HG02884 (cell line): ENCODE measurements at regions not wholly inside any gene's neighbourhood (a gene's known extent, or its start where the extent isn't known, plus 50 kb on each side); places are given as distances from the start of the nearest gene placed in this dataset.
"Not testable (repeated sequence)": the region's sequence is repeated elsewhere in the genome, so short reads cannot be mapped to it uniquely, and the experiment has no call there.

Experiments
- ATAC-seq: cut with Tn5 transposase; IDR thresholded peaks from one replicate; pipeline ENCODE4 v1.9.1; 2021; ENCODE audit warnings: mild to moderate bottlenecking, moderate library complexity; ENCODE audit not compliant: unreplicated experiment

GRCh38 chr6:154596701-154597100 is 86.2 kb upstream of the CNKSR3 start:
- ATAC-seq, result no peak

DNA sequence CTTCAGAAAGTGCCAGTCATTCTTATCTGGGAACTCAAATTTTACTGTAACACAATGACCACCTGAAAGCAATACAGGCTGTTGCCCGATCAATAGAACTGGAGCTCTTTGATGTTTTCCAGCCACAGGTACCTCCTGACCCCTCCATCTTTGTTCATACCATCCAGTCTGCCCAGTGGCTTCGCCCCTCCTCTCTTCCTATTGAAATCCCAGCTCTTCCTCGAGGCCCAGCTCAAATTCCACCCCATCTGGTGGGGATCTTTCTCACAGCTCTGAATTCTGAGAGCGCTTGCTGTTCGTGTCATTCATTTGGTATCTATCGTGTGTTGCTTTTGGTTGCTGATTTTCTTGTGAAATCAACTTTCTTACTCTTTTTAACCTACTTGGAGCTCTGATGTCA is 87.9 kb upstream of the CNKSR3 start:
- no peak for ATAC-seq

- ATAC-seq, result no peak
These were observed 91.8 kb upstream of the CNKSR3 start for GRCh38 chr6:154602296-154602695.

DNA sequence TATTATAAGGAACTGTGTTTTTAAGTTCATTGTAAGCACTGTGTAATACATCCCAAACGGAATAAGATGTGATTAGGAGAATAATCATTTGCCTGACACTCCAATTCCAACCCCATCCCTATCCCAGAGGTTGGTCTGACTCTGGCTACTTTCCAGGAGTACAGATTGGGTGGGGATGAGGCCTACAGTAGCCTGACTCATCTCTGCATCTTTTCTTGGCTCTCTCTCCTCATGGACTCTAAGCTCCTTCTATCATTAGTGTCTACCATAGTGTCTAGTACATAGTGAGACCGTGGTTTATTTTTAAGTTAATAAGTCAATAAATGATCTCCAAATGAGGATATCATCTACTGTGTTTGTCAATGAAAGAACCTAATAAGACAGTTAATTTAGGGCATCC is 92.2 kb upstream of the CNKSR3 start:
- ATAC-seq, result no peak

- ATAC-seq, result no peak
These were observed 93.6 kb upstream of the CNKSR3 start for GRCh38 chr6:154604119-154604518.

GRCh38 chr6:154605178-154605881 is 94.8 kb upstream of the CNKSR3 start:
- peak; percentile 51 for ATAC-seq

GRCh38 chr6:154605882-154606370 is 95.4 kb upstream of the CNKSR3 start:
- ATAC-seq, result no peak

- ATAC-seq, result peak; percentile 71
These were observed 96.0 kb upstream of the CNKSR3 start for GRCh38 chr6:154606457-154606856.

GRCh38 chr6:154606860-154607259 is 96.4 kb upstream of the CNKSR3 start:
- no peak for ATAC-seq

DNA sequence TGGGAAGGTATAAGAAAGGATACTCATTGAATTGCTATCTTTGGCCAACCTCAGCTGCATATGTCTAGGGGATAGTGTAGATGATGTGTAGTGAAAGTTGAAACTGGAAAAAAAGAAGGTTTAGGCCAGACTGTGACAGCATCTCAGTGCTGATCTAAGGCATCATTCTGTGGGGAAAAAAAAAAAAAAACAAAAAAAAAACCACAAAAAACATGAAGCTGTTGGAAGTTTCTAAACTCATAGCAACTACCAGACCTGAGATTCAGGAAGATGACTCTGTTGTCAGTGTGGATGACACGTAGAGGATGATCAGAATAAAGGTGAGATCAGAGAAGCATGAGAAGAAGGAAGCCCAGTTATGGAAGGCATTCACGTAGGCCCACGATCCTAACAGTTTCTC is 100.8 kb upstream of the CNKSR3 start:
- peak; percentile 37 for ATAC-seq

GRCh38 chr6:154611847-154612246 is 101.4 kb upstream of the CNKSR3 start:
- ATAC-seq, result no peak

GRCh38 chr6:154613137-154613676 is 102.7 kb upstream of the CNKSR3 start:
- ATAC-seq, result no peak

- ATAC-seq, result no peak
These were observed 103.6 kb upstream of the CNKSR3 start for GRCh38 chr6:154614101-154614500.

DNA sequence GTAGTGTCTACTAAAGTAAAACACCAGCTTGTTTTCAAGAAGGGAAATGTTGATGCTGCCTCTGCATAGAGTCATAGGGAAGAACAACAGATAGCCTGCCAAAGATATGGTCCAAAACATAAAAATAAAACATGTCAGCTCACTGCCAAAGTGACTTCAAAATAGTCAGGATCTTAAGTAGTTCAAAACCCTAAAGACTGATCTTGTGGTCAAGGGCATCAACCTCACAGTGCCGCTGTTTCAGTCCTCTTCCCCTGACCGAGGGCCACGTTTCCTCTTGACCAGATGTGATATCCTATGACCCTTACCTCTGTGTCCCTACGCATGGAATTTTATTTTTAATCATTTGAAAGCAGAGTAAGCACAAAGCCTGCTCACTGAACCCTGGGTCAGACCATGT is 104.2 kb upstream of the CNKSR3 start:
- ATAC-seq, result no peak

- no peak for ATAC-seq
These were observed 105.1 kb upstream of the CNKSR3 start for GRCh38 chr6:154615483-154616025.

DNA sequence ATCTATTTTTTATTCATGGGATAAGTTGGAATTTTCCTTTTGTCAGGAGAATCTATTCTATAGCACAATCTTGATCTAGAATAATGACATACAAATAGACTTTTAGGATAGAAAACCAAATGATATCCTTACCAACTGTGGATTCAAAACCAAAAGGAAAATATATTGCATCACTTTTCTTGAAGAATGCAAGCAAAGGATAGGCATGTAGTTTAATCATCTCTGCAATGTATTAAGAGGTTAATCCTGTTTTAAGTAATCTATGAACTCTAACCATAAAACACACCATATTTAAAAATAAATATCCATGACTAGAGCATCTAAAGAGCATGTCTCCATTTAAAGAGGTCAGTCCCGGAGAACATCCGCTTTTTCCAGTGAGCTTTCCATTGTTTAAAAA is 106.7 kb upstream of the CNKSR3 start:
- no peak for ATAC-seq

DNA sequence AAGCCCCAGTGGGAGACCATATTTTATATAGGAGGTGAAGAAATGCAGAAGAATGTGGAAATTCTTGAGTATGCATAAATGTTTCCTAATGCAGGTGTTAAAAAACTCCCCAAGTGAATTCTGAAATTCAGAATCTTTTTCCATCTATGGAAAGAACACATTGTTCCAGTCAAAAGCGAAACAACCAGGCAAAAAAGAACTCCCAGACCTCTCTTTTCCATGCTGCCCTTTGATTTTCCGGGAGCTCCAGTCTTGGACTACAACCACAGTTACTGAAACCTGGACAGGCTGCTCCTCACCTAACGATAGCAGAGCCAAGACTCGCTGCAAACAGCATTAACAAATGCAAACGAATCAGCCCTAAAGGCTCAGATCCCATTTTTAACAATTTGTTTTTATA is 108.7 kb upstream of the CNKSR3 start:
- ATAC-seq, result no peak

GRCh38 chr6:154621686-154622085 is 111.2 kb upstream of the CNKSR3 start:
- ATAC-seq, result no peak

DNA sequence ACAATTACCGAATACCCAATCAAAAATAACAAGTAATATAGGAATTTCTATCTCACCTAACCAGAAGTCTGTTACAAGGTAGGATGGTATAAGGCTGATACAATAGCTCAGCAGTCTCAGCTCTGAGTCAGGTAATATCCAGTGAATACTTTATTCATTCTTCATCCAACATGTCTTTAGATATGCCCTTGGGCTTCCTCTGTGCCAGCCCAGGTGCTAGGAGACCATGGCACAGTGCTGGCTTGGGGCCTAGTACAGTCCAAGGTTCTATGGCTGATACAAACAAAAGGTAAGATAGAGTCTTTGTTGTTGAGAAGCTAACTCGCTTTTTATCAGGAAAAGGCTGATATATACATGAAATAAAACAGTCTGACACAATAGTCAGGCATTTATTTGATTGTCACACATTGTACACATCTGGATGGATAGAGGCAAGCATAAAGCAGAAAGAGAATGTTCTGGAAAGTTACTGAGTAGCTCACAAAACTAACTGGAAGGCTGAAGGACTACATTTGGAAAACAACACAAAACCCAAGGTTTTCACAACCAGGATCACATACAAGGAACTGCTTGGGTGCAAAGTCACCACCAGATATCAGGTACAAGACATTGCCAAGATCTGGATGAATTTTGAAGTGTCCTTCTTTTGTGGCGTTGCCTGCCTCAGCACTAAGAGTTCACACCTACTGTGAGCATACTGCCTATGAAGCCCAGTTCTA is 110.4 kb upstream of the SCAF8 start:
- ATAC-seq, result no peak

DNA sequence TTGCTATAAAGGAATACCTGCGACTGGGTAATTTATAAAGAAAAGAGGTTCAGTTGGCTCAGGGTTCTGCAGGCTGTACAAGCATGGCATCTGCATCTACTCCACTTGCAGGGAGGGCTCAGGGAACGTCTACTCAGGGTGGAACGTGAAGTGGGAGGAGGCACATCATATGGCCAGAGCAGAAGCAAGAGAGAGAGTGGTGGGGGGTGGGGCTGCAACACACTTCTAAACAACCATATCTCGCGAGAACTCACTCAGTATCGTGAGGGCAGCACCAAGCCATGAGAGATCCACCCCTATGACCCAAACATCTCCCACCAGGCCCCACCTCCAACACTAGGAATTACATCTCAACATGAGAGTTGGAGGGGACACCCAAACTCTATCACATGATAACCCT is 109.8 kb upstream of the SCAF8 start:
- ATAC-seq, result no peak

DNA sequence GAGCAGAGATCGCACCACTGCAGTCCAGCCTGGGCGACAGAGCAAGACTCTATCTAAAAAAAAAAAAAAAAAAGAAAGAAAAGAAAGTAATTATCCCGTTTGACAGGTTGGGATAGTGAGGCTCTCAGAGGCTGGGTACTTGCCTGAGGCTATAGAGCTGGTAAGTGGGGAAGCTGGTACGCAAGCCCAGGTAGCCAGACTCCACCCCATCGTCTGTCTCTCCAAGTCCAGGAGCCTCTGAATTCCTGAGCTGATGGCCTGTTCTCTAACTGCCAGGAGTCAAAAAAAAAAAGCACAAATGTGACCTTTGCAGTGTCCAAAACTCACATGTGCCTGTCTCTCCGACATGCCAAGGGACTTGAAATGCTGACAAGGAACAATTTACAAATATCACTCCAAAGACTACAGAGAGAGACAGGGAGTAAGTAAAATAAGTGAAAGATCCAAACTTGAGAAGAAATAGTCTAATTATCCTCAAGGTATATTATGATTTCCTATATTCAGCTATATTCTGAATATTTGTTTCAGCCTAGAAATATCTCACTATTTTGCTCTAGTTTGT is 109.1 kb upstream of the SCAF8 start:
- no peak for ATAC-seq

- not testable (repeated sequence) for ATAC-seq
These were observed 108.5 kb upstream of the SCAF8 start for GRCh38 chr6:154624727-154625126.
